ENCODE measurements at regions not wholly inside any gene's neighbourhood (a gene's known extent, or its start where the extent isn't known, plus 50 kb on each side); places are given as distances from the start of the nearest gene placed in this dataset.

DNA sequence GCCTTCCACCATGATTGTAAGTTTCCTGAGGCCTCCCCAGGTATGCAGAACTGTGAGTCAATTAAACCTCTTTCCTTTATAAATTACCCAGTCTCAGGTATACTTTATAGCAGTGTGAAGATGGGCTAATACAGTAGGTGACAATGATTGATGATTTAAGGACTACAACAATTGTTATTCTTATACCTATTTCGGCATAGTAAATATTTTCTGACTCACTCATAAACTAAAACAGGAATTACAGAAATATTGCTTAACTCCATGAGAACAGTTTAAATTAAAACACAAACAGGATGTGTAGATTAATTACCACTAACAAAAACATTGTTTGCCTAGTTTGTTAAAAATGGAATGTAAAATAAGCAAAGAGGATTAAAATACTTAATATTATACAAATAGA is 839.9 kb downstream of the LTN1 start:
- TF ChIP-seq, protein P1, sequence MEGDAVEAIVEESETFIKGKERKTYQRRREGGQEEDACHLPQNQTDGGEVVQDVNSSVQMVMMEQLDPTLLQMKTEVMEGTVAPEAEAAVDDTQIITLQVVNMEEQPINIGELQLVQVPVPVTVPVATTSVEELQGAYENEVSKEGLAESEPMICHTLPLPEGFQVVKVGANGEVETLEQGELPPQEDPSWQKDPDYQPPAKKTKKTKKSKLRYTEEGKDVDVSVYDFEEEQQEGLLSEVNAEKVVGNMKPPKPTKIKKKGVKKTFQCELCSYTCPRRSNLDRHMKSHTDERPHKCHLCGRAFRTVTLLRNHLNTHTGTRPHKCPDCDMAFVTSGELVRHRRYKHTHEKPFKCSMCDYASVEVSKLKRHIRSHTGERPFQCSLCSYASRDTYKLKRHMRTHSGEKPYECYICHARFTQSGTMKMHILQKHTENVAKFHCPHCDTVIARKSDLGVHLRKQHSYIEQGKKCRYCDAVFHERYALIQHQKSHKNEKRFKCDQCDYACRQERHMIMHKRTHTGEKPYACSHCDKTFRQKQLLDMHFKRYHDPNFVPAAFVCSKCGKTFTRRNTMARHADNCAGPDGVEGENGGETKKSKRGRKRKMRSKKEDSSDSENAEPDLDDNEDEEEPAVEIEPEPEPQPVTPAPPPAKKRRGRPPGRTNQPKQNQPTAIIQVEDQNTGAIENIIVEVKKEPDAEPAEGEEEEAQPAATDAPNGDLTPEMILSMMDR (IDR thresholded peaks at IDR 0.05; ENCODE audit: low read depth, low read length): no peak
- Histone ChIP-seq H3K27ac (no peak overlapping the region), H3K4me3 (no peak overlapping the region), H3K4me1 (ENCODE audit: low read depth) (no peaks in the 10 kb centered on the region), H3K9me3 (ENCODE audit: low read depth) (no peaks in the 10 kb centered on the region), H3K27me3 (no peaks in the 10 kb centered on the region), H3K36me3 (no peaks in the 10 kb centered on the region)
- DNase-seq (ENCODE audit: low read depth in 1 of 2, low spot score in 1 of 2): no peak

DNA sequence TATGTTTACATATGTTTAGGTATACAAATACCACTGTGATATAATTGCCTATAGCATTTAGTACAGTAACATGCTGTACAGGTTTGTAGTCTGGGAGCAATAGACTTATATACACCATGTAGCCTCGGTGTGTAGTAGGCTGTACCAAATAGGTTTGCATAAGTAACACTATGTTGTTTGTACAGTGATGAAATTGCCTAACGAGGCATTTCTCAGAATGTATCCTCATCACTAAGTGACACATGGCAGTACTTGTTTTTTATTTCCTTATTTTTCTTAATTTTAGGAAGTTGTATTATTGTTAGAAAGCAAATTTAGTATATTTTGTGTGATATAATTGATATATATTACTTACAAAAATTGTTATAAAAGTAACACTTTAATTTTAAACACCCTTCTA is 840.9 kb downstream of the LTN1 start:
- no peaks in the 10 kb centered on the region for H3K36me3 ChIP-seq
- H3K4me3 ChIP-seq: no peak overlapping the region
- DNase-seq (ENCODE audit: low read depth in 1 of 2, low spot score in 1 of 2): no peak
- no peaks in the 10 kb centered on the region for H3K9me3 ChIP-seq (ENCODE audit: low read depth)
- no peaks in the 10 kb centered on the region for H3K4me1 ChIP-seq (ENCODE audit: low read depth)
- no peaks in the 10 kb centered on the region for H3K27me3 ChIP-seq
- H3K27ac ChIP-seq: no peak overlapping the region
- TF ChIP-seq, protein P1 (IDR thresholded peaks at IDR 0.05; ENCODE audit: low read depth, low read length): no peak

DNA sequence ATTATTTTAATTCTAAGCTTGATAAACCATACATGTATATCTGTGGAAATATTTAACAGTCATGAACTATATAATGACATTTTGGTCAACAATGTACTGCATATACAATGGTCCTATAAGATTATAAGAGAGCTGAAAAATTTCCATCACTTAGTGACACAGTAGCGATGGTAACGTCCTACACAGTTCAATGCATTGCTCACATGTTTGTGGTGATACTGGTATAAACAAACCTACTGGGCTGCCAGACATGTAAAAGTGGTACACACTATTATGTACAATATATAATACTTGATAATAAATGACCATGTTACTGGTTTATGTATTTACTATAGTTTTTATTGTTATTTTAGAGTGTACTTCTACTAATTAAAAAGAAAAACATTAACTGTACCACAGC is 841.9 kb downstream of the LTN1 start:
- Histone ChIP-seq H3K27ac (no peak overlapping the region), H3K36me3 (no peaks in the 10 kb centered on the region), H3K4me3 (no peak overlapping the region), H3K4me1 (ENCODE audit: low read depth) (no peaks in the 10 kb centered on the region), H3K27me3 (no peaks in the 10 kb centered on the region), H3K9me3 (ENCODE audit: low read depth) (no peaks in the 10 kb centered on the region)
- TF ChIP-seq, protein P1 (IDR thresholded peaks at IDR 0.05; ENCODE audit: low read depth, low read length): no peak
- no peak for DNase-seq (ENCODE audit: low read depth in 1 of 2, low spot score in 1 of 2)

DNA sequence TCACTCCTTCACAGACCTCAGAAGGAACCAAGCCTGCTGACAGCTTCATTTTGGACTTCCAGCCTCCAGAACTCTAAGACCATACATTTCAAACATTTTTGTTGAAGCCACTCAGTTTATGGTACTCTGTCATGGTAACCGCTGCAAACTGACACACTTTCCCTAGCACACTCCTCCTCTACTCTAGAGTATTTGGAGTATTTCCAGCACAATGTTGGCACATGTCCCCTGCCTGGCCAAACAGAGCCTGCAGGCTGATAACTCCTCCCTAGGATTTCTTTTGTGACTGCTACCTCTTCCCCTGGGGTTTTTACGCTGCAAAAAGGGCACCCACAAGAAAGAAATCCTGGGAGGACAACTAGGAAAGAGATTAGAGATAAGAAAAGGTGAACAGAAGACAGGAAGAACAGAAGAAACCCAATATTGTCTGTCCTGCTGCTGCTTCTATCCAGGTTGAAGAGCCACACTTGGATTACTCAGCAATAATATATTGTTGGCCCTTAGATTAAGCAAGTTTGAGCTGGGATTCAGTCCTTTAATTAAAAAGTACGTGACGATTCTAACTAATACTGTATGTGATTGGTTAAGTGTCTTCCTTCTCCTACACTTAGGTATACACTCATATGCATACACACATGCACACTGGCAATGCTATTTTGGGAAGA is 844.1 kb downstream of the LTN1 start:
- TF ChIP-seq, protein P1 (IDR thresholded peaks at IDR 0.05; ENCODE audit: low read depth, low read length): no peak
- DNase-seq (ENCODE audit: low read depth in 1 of 2, low spot score in 1 of 2): peak in 1 of 2 donors; percentile 70
- Histone ChIP-seq H3K36me3 (no peaks in the 10 kb centered on the region), H3K4me1 (ENCODE audit: low read depth) (no peaks in the 10 kb centered on the region), H3K9me3 (ENCODE audit: low read depth) (no peaks in the 10 kb centered on the region), H3K4me3 (no peak overlapping the region), H3K27me3 (no peaks in the 10 kb centered on the region), H3K27ac (no peak overlapping the region)

DNA sequence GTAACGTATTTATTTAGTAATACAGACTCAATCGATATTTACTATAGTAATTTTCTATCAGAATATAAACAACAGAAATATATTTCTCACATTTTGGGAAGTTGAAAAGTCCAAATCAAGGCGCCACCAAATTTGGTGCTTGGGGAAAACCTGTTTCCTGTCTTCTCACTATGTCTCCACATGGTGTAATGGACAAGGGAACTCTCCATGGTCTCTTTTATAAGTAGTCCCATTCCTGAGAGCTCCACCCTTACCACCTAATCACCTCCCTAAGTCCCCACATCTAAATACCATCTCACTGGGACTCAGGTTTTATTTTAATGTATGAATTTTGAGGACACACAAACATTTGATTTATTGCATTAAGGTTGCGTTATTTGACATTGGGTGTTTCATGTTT is 848.0 kb downstream of the LTN1 start:
- Histone ChIP-seq H3K4me3 (no peak overlapping the region), H3K9me3 (ENCODE audit: low read depth) (no peaks in the 10 kb centered on the region), H3K4me1 (ENCODE audit: low read depth) (no peaks in the 10 kb centered on the region), H3K27ac (no peak overlapping the region), H3K27me3 (no peaks in the 10 kb centered on the region), H3K36me3 (no peaks in the 10 kb centered on the region)
- no peak for DNase-seq (ENCODE audit: low read depth in 1 of 2, low spot score in 1 of 2)
- TF ChIP-seq, protein P1 (IDR thresholded peaks at IDR 0.05; ENCODE audit: low read depth, low read length): no peak
